OCI-LY1 (cell line): ENCODE measurements at regions not wholly inside any gene's neighbourhood (a gene's known extent, or its start where the extent isn't known, plus 50 kb on each side); places are given as distances from the start of the nearest gene placed in this dataset.

Source experiments
- EZH2 ChIP-seq: fragments of 200-600 bp; sonication (generic), shearing (Covaris generic); IDR thresholded peaks from 2 replicates; pipeline ENCODE4 v1.8.0; 2017; ENCODE audit warnings: borderline replicate concordance, mixed run types, mild to moderate bottlenecking, antibody characterized with exemption, low read length, moderate library complexity, mixed read lengths
- TF ChIP-seq, protein P1 (sequence below): fragments of 200-600 bp; sonication (generic), shearing (Covaris generic); IDR thresholded peaks from 2 replicates; pipeline ENCODE4 v1.5.1; 2017; ENCODE audit warnings: mild to moderate bottlenecking, antibody characterized with exemption, low read length, moderate library complexity, mixed read lengths

DNA sequence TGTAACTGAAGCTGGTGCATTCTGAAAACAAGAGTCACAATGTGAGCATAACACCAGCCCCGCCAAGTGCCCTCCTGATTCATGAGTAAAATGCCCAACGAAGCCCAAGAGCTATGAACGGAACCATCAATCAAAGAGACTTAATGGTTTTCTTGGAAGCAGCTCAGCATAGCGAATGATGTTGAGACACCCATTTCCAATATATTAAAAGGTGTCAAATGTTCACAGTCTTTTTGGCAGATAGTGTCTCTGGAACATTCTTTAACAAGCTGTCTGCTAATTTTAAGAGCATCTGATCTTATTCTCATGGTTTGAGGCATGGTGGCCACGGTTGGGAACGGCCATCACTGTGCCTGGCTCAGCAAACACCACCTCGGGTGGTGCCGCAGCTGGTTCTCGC, 133.4 kb upstream of the USP29 start:
- TF ChIP-seq, protein P1, sequence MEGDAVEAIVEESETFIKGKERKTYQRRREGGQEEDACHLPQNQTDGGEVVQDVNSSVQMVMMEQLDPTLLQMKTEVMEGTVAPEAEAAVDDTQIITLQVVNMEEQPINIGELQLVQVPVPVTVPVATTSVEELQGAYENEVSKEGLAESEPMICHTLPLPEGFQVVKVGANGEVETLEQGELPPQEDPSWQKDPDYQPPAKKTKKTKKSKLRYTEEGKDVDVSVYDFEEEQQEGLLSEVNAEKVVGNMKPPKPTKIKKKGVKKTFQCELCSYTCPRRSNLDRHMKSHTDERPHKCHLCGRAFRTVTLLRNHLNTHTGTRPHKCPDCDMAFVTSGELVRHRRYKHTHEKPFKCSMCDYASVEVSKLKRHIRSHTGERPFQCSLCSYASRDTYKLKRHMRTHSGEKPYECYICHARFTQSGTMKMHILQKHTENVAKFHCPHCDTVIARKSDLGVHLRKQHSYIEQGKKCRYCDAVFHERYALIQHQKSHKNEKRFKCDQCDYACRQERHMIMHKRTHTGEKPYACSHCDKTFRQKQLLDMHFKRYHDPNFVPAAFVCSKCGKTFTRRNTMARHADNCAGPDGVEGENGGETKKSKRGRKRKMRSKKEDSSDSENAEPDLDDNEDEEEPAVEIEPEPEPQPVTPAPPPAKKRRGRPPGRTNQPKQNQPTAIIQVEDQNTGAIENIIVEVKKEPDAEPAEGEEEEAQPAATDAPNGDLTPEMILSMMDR = no peak
- no peak for TF ChIP-seq EZH2
